ENCODE measurements at regions not wholly inside any gene's neighbourhood (a gene's known extent, or its start where the extent isn't known, plus 50 kb on each side); places are given as distances from the start of the nearest gene placed in this dataset.

GRCh38 chr12:88303335-88303734 is 161.2 kb downstream of the TMTC3 start:
- no peaks in the 10 kb centered on the region for H3K9me3 ChIP-seq
- H3K36me3 ChIP-seq = no peaks in the 10 kb centered on the region
- DNase-seq = no peak
- TF ChIP-seq CTCF (IDR thresholded peaks at IDR 0.05) = no peak
- intact Hi-C loops (cut with DNase I; ENCODE audit: low total_unique reads) = no loop called here
- no peak overlapping the region for H3K27ac ChIP-seq
- no peak overlapping the region for H3K4me3 ChIP-seq
- peaks cover 0 to 23% (median 5%) of the 10 kb centered on the region in 4 donors for H3K4me1 ChIP-seq
- H3K27me3 ChIP-seq = no peaks in the 10 kb centered on the region

GRCh38 chr12:88305254-88305890 is 163.3 kb downstream of the TMTC3 start:
- no peak overlapping the region for H3K27ac ChIP-seq
- no peaks in the 10 kb centered on the region for H3K9me3 ChIP-seq
- TF ChIP-seq CTCF (IDR thresholded peaks at IDR 0.05) = no peak
- H3K27me3 ChIP-seq = no peaks in the 10 kb centered on the region
- intact Hi-C loops (cut with DNase I; ENCODE audit: low total_unique reads) = no loop called here
- no peak overlapping the region for H3K4me3 ChIP-seq
- peaks cover 0 to 17% (median 0%) of the 10 kb centered on the region in 4 donors for H3K4me1 ChIP-seq
- H3K36me3 ChIP-seq = no peaks in the 10 kb centered on the region
- DNase-seq = no peak

- Histone ChIP-seq H3K4me3 (no peak overlapping the region), H3K4me1 (peaks cover 0 to 20% (median 0%) of the 10 kb centered on the region in 4 donors), H3K36me3 (no peaks in the 10 kb centered on the region), H3K9me3 (no peaks in the 10 kb centered on the region), H3K27me3 (no peaks in the 10 kb centered on the region), H3K27ac (no peak overlapping the region)
- DNase-seq = no peak
- intact Hi-C loops (cut with DNase I; ENCODE audit: low total_unique reads) = no loop called here
- TF ChIP-seq CTCF (IDR thresholded peaks at IDR 0.05) = no peak
Measured at GRCh38 chr12:88306471-88307069, 164.5 kb downstream of the TMTC3 start.

GRCh38 chr12:88307961-88308360 is 165.9 kb downstream of the TMTC3 start:
- Histone ChIP-seq H3K4me1 (peaks cover 0 to 20% (median 0%) of the 10 kb centered on the region in 4 donors), H3K36me3 (no peaks in the 10 kb centered on the region), H3K27ac (no peak overlapping the region), H3K27me3 (no peaks in the 10 kb centered on the region), H3K9me3 (no peaks in the 10 kb centered on the region), H3K4me3 (no peak overlapping the region)
- TF ChIP-seq CTCF (IDR thresholded peaks at IDR 0.05) = no peak
- DNase-seq = no peak
- intact Hi-C loops (cut with DNase I; ENCODE audit: low total_unique reads) = no loop called here

GRCh38 chr12:88308825-88309224 is 166.7 kb downstream of the TMTC3 start:
- no peak for TF ChIP-seq CTCF (IDR thresholded peaks at IDR 0.05)
- Histone ChIP-seq H3K4me1 (peaks cover 0 to 20% (median 0%) of the 10 kb centered on the region in 4 donors), H3K4me3 (no peak overlapping the region), H3K27me3 (no peaks in the 10 kb centered on the region), H3K9me3 (no peaks in the 10 kb centered on the region), H3K27ac (no peak overlapping the region), H3K36me3 (no peaks in the 10 kb centered on the region)
- intact Hi-C loops (cut with DNase I; ENCODE audit: low total_unique reads) = no loop called here
- DNase-seq = no peak
